IMR-90 (cell line): ENCODE measurements at regions not wholly inside any gene's neighbourhood (a gene's known extent, or its start where the extent isn't known, plus 50 kb on each side); places are given as distances from the start of the nearest gene placed in this dataset.

ENCODE experiments used
- ATAC-seq: fragments of 200-7000 bp; cut with Tn5 transposase; 2 replicates; pipeline ENCODE4 v1.9.1; 2020; ENCODE audit warnings: low read depth, mild to moderate bottlenecking, moderate library complexity
- BruUV-seq: library from RNA; stranded (reverse); fragments of 400-500 nt; replicated peaks from 2 replicates; lab custom pipeline; 2021; lab: Mats Ljungman, UMichigan
- CTCF ChIA-PET: fragments of 300-600 bp; formaldehyde crosslinking; extraction: SDS; loops from one replicate; lab custom pipeline; 2021; ENCODE audit warnings: antibody characterized with exemption; lab: Yijun Ruan, JAX
- POLR2A ChIA-PET: fragments of 300-600 bp; sonication (Branson Sonifier 250); formaldehyde crosslinking; loops from one replicate; lab custom pipeline; 2022; ENCODE audit warnings: antibody characterized with exemption; ENCODE audit not compliant: unreplicated experiment; lab: Charles Lee
- DNase-seq: peaks from one replicate; pipeline ENCODE4 v3.0.0; 2013
- H2AFZ ChIP-seq: replicated peaks from 2 replicates; pipeline ENCODE3; 2013; ENCODE audit warnings: low read length, mild to moderate bottlenecking; ENCODE audit not compliant: poor library complexity
- H2AK5ac ChIP-seq: 2 replicates; pipeline ENCODE4 v1.6.1; 2013; ENCODE audit warnings: low read depth, low read length, inconsistent platforms
- H2AK9ac ChIP-seq: replicated peaks from 2 replicates; pipeline ENCODE3; 2013; ENCODE audit warnings: mild to moderate bottlenecking, low read depth, low read length, moderate library complexity; ENCODE audit not compliant: poor library complexity
- H2BK120ac ChIP-seq: 2 replicates; pipeline ENCODE4 v1.6.1; 2013; ENCODE audit warnings: low read depth, low read length, inconsistent platforms
- H2BK15ac ChIP-seq: 3 replicates; pipeline ENCODE4 v1.6.1; 2013; ENCODE audit warnings: low read depth, low read length, inconsistent platforms
- H2BK20ac ChIP-seq: 2 replicates; pipeline ENCODE4 v1.6.1; 2013; ENCODE audit warnings: low read depth, mild to moderate bottlenecking, inconsistent platforms, low read length, moderate library complexity
- H2BK5ac ChIP-seq: 2 replicates; pipeline ENCODE4 v1.6.1; 2013; ENCODE audit warnings: mild to moderate bottlenecking, low read depth, low read length, inconsistent platforms; ENCODE audit not compliant: poor library complexity, severe bottlenecking
- H3K14ac ChIP-seq: replicated peaks from 2 replicates; pipeline ENCODE4 v1.6.1; 2013; ENCODE audit warnings: low read depth, low read length, inconsistent platforms
- H3K18ac ChIP-seq: 2 replicates; pipeline ENCODE4 v1.6.1; 2013; ENCODE audit warnings: low read depth, low read length, control low read depth
- H3K23ac ChIP-seq: 2 replicates; pipeline ENCODE4 v1.6.1; 2013; ENCODE audit warnings: low read depth, low read length, inconsistent platforms
- H3K27ac ChIP-seq: 2 replicates; pipeline ENCODE4 v1.5.1; 2013; ENCODE audit warnings: mild to moderate bottlenecking, control low read depth, low read length; ENCODE audit not compliant: insufficient read depth
- H3K27me3 ChIP-seq: 2 replicates; pipeline ENCODE4 v1.6.1; 2013; ENCODE audit warnings: low read length; ENCODE audit not compliant: control insufficient read depth, insufficient read depth
- H3K36me3 ChIP-seq: 2 replicates; pipeline ENCODE4 v1.6.1; 2013; ENCODE audit warnings: low read length, mixed read lengths; ENCODE audit not compliant: control insufficient read depth, insufficient read depth
- H3K4ac ChIP-seq: 2 replicates; pipeline ENCODE4 v1.6.1; 2013; ENCODE audit warnings: low read depth, low read length, inconsistent platforms
- H3K4me1 ChIP-seq: 2 replicates; pipeline ENCODE4 v1.6.1; 2013; ENCODE audit warnings: low read length, mixed read lengths; ENCODE audit not compliant: control insufficient read depth, insufficient read depth
- H3K4me2 ChIP-seq: 2 replicates; pipeline ENCODE4 v1.6.1; 2013; ENCODE audit warnings: low read depth, mild to moderate bottlenecking, control low read depth, low read length, moderate library complexity
- H3K4me3 ChIP-seq: 2 replicates; pipeline ENCODE4 v1.5.1; 2013; ENCODE audit warnings: low read depth, mild to moderate bottlenecking, control low read depth, low read length, moderate library complexity; ENCODE audit not compliant: insufficient read depth
- H3K56ac ChIP-seq: 2 replicates; pipeline ENCODE4 v1.6.1; 2013; ENCODE audit warnings: low read length, inconsistent platforms; ENCODE audit not compliant: insufficient read depth; ENCODE audit errors: extremely low read depth
- H3K79me1 ChIP-seq, 2 experiments: 2 replicates each; pipeline ENCODE4 v1.6.1; 2013; ENCODE audit warnings: low read length in 2 of 2, inconsistent platforms in 1 of 2, low read depth in 1 of 2
- H3K9ac ChIP-seq: 2 replicates; pipeline ENCODE4 v1.6.1; 2013; ENCODE audit warnings: low read depth, low read length, control low read depth
- H3K9me1 ChIP-seq: 2 replicates; pipeline ENCODE4 v1.6.1; 2013; ENCODE audit warnings: low read length, inconsistent platforms; ENCODE audit not compliant: insufficient read depth
- H3K9me3 ChIP-seq: 2 replicates; pipeline ENCODE4 v1.6.1; 2013; ENCODE audit warnings: low read length; ENCODE audit not compliant: control insufficient read depth, insufficient read depth
- H4K20me1 ChIP-seq: 2 replicates; pipeline ENCODE4 v1.6.1; 2013; ENCODE audit warnings: low read length, inconsistent platforms; ENCODE audit not compliant: insufficient read depth
- H4K5ac ChIP-seq: 2 replicates; pipeline ENCODE4 v1.6.1; 2013; ENCODE audit warnings: mild to moderate bottlenecking, low read depth, low read length, control low read depth
- H4K8ac ChIP-seq, 2 experiments: 2 replicates each; pipeline ENCODE4 v1.6.1; 2013; ENCODE audit warnings: low read depth in 2 of 2, low read length in 2 of 2, control low read depth in 1 of 2, inconsistent platforms in 1 of 2
- H4K91ac ChIP-seq: 2 replicates; pipeline ENCODE4 v1.6.1; 2013; ENCODE audit warnings: low read depth, low read length, inconsistent platforms; ENCODE audit not compliant: insufficient read depth
- BHLHE40 ChIP-seq: fragments of 150-350 bp; IDR thresholded peaks from 2 replicates; pipeline ENCODE4 v1.6.1; 2016; ENCODE audit warnings: mild to moderate bottlenecking, low read depth, low read length
- CEBPB ChIP-seq: IDR thresholded peaks from 2 replicates; pipeline ENCODE4 v1.6.1; 2012; ENCODE audit warnings: low read depth, low read length, improper control_type of control experiment
- CHD1 ChIP-seq: IDR thresholded peaks from 2 replicates; pipeline ENCODE4 v1.6.1; 2012; ENCODE audit warnings: low read depth, low read length, improper control_type of control experiment
- CTCF ChIP-seq: conservative IDR thresholded peaks from 2 replicates; pipeline ENCODE4 v1.5.1; 2012; ENCODE audit warnings: mild to moderate bottlenecking, low read depth, low read length, improper control_type of control experiment
- ELK1 ChIP-seq: fragments of 150-350 bp; IDR thresholded peaks from 2 replicates; pipeline ENCODE4 v1.6.1; 2016; ENCODE audit warnings: low read depth, mild to moderate bottlenecking, low read length, moderate library complexity, borderline replicate concordance
- FOS ChIP-seq: fragments of 150-350 bp; IDR thresholded peaks from 2 replicates; pipeline ENCODE4 v1.6.1; 2016; ENCODE audit warnings: low read depth, low read length
- MXI1 ChIP-seq: IDR thresholded peaks from 2 replicates; pipeline ENCODE4 v1.6.1; 2012; ENCODE audit warnings: low read depth, mild to moderate bottlenecking, low read length, moderate library complexity, borderline replicate concordance
- NFE2L2 ChIP-seq: fragments of 150-350 bp; IDR thresholded peaks from 2 replicates; pipeline ENCODE4 v1.6.1; 2016; ENCODE audit warnings: low read depth, mild to moderate bottlenecking, low read length
- POLR2A ChIP-seq: IDR thresholded peaks from 2 replicates; pipeline ENCODE4 v1.6.1; 2012; ENCODE audit warnings: mild to moderate bottlenecking, low read depth, low read length
- RAD21 ChIP-seq: IDR thresholded peaks from 2 replicates; pipeline ENCODE4 v1.6.1; 2012; ENCODE audit warnings: low read length, improper control_type of control experiment
- RCOR1 ChIP-seq: IDR thresholded peaks from 2 replicates; pipeline ENCODE4 v1.6.1; 2012; ENCODE audit warnings: mild to moderate bottlenecking, low read length, improper control_type of control experiment; ENCODE audit not compliant: insufficient replicate concordance
- RFX5 ChIP-seq: IDR thresholded peaks from 2 replicates; pipeline ENCODE4 v1.8.0; 2012; ENCODE audit warnings: low read depth, mild to moderate bottlenecking, low read length, moderate library complexity
- SMC3 ChIP-seq: fragments of 150-350 bp; IDR thresholded peaks from 2 replicates; pipeline ENCODE4 v1.6.1; 2016; ENCODE audit warnings: low read depth, mild to moderate bottlenecking, antibody characterized with exemption, low read length, moderate library complexity
- WGBS, 2 experiments: methylation state at CpG; one replicate each; pipeline versions ENCODE4 v1.1.5 to v1.1.7; 2013; ENCODE audit warnings: missing lambda C conversion rate in 2 of 2; ENCODE audit not compliant: insufficient read length in 1 of 2; ENCODE audit errors: extremely low coverage in 2 of 2; 5-methylcytosine and 5-hydroxymethylcytosine counted together
- dilution Hi-C: fragments of 300-500 bp; cut with HindIII; formaldehyde crosslinking; loops from one replicate; pipeline ENCODE4 v1.14.3; 2018; ENCODE audit warnings: low sequenced_read_pairs; ENCODE audit not compliant: unreplicated experiment
- in situ Hi-C: fragments of 300-500 bp; cut with MboI; formaldehyde crosslinking; loops from 3 replicates; pipeline ENCODE4 v1.14.3; 2019; ENCODE audit warnings: low sequenced_read_pairs, inconsistent platforms, mixed read lengths
- intact Hi-C: fragments of 100-400 bp; cut with micrococcal nuclease; formaldehyde crosslinking; loops from 2 replicates; pipeline ENCODE4 v1.10.0; 2022

- Histone ChIP-seq H2BK15ac (no peak overlapping the region), H2BK5ac (no peak overlapping the region), H3K9ac (no peak overlapping the region), H2BK120ac (no peak overlapping the region), H3K9me1 (no peaks in the 10 kb centered on the region), H2AFZ (no peak overlapping the region), H4K5ac (no peak overlapping the region), H3K4ac (no peak overlapping the region), H3K79me1 (no peaks in the 10 kb centered on the region), H3K4me3 (no peak overlapping the region), H2AK9ac (no peak overlapping the region), H3K36me3 (no peaks in the 10 kb centered on the region), H3K23ac (no peak overlapping the region), H4K91ac (no peak overlapping the region), H2AK5ac (no peak overlapping the region), H3K9me3 (peaks cover 3% of the 10 kb centered on the region; the same call in 1 of the 2 replicates), H3K4me1 (no peaks in the 10 kb centered on the region), H3K4me2 (no peak overlapping the region), H4K20me1 (no peaks in the 10 kb centered on the region), H2BK20ac (no peak overlapping the region), H3K14ac (no peak overlapping the region), H3K27me3 (no peaks in the 10 kb centered on the region), H4K8ac (no peak overlapping the region), H3K18ac (no peak overlapping the region), H3K27ac (no peak overlapping the region), H3K56ac (no peak overlapping the region)
- dilution Hi-C loops (no loop called here), in situ Hi-C loops (no loop called here), intact Hi-C loops (no loop called here)
- DNase-seq: no peak
- BruUV-seq: no TSS peak
- ChIA-PET CTCF (no interaction called here), POLR2A (no interaction called here)
- no peak for ATAC-seq
- TF ChIP-seq RAD21: no peak
- TF ChIP-seq NFE2L2: no peak
- TF ChIP-seq RFX5: no peak
- no peak for TF ChIP-seq POLR2A
- no peak for TF ChIP-seq ELK1
- no peak for TF ChIP-seq CHD1
- no peak for TF ChIP-seq RCOR1
- TF ChIP-seq SMC3: no peak
- no peak for TF ChIP-seq FOS
- TF ChIP-seq BHLHE40: no peak
- TF ChIP-seq CTCF: no peak
- TF ChIP-seq CEBPB: no peak
- no peak for TF ChIP-seq MXI1
- no CpG with 5 or more reads among the region's 3 CpGs for WGBS, 2 experiments
Measured at GRCh38 chr2:194424683-194425209, 1232.3 kb upstream of the SLC39A10 start.
